Common myeloid progenitor, CD34-positive (primary cell): ENCODE measurements at regions not wholly inside any gene's neighbourhood (a gene's known extent, or its start where the extent isn't known, plus 50 kb on each side); places are given as distances from the start of the nearest gene placed in this dataset.

ENCODE experiments used
- CTCF ChIA-PET: fragments of 350-600 bp; sonication (Branson Sonifier 250); formaldehyde crosslinking; loops from one replicate; lab custom pipeline; 2021; ENCODE audit warnings: antibody characterized with exemption; lab: Charles Lee
- POLR2A ChIA-PET: fragments of 350-600 bp; sonication (Branson Sonifier 250); formaldehyde crosslinking; loops from one replicate; lab custom pipeline; 2021; ENCODE audit warnings: antibody characterized with exemption; lab: Charles Lee
- DNase-seq, 3 donors: peaks; one replicate each; pipeline versions ENCODE4 v3.0.0 to v3.0.0-alpha.2; 2013
- H3K27ac ChIP-seq, 2 experiments: 1 replicate in 1 of 2; 2 replicates in 1 of 2; pipeline ENCODE4 v1.7.0; 2013; ENCODE audit warnings: inconsistent platforms in 2 of 2, low read length in 2 of 2, mild to moderate bottlenecking in 2 of 2, low read depth in 1 of 2, moderate library complexity in 1 of 2; ENCODE audit not compliant: severe bottlenecking in 2 of 2, insufficient read depth in 1 of 2, poor library complexity in 1 of 2
- H3K27me3 ChIP-seq, 5 experiments: replicated peaks in 2 of 5; 1 replicate in 3 of 5; 2 replicates in 2 of 5; pipeline versions ENCODE4 v1.6.1 to v1.7.0; 2013; ENCODE audit warnings: low read length in 4 of 5, mild to moderate bottlenecking in 2 of 5, moderate library complexity in 2 of 5, inconsistent platforms in 1 of 5; ENCODE audit not compliant: insufficient read depth in 5 of 5, control insufficient read depth in 4 of 5
- H3K36me3 ChIP-seq, 4 experiments: 1 replicate in 2 of 4; 2 replicates in 2 of 4; pipeline versions ENCODE4 v1.6.1 to v1.7.0; 2013; ENCODE audit warnings: low read length in 3 of 4, control low read depth in 1 of 4, mild to moderate bottlenecking in 1 of 4; ENCODE audit not compliant: control insufficient read depth in 4 of 4, insufficient read depth in 4 of 4
- H3K4me1 ChIP-seq, 4 experiments: 1 replicate in 3 of 4; 2 replicates in 1 of 4; pipeline versions ENCODE4 v1.6.1 to v1.7.1; 2013; ENCODE audit warnings: low read length in 3 of 4, mild to moderate bottlenecking in 3 of 4, control low read depth in 1 of 4, inconsistent platforms in 1 of 4, moderate library complexity in 1 of 4; ENCODE audit not compliant: control insufficient read depth in 4 of 4, insufficient read depth in 4 of 4; ENCODE audit errors: control extremely low read depth in 1 of 4
- H3K4me3 ChIP-seq, 7 experiments: 1 replicate in 4 of 7; 2 replicates in 3 of 7; pipeline versions ENCODE4 v1.5.1 to v1.7.0; 2013; ENCODE audit warnings: mild to moderate bottlenecking in 7 of 7, low read length in 6 of 7, moderate library complexity in 6 of 7, inconsistent platforms in 2 of 7, low read depth in 2 of 7, control low read depth in 1 of 7; ENCODE audit not compliant: insufficient read depth in 4 of 7, control insufficient read depth in 1 of 7; ENCODE audit errors: extremely low read depth in 1 of 7
- H3K9me3 ChIP-seq, 5 experiments: 1 replicate in 4 of 5; 2 replicates in 1 of 5; pipeline versions ENCODE4 v1.6.1 to v1.7.1; 2013; ENCODE audit warnings: low read length in 4 of 5, mild to moderate bottlenecking in 2 of 5, inconsistent platforms in 1 of 5, low read depth in 1 of 5, moderate library complexity in 1 of 5; ENCODE audit not compliant: control insufficient read depth in 4 of 5, insufficient read depth in 2 of 5; ENCODE audit errors: control extremely low read depth in 1 of 5
- WGBS: methylation state at CpG from one replicate; pipeline ENCODE4 v1.1.5; 2013; ENCODE audit not compliant: insufficient coverage; 5-methylcytosine and 5-hydroxymethylcytosine counted together

GRCh38 chr2:120482334-120482733 is 136.4 kb downstream of the INHBB start:
- no peaks in the 10 kb centered on the region for H3K9me3 ChIP-seq
- peaks cover 0 to 1% (median 0%) of the 10 kb centered on the region in 5 experiments for H3K27me3 ChIP-seq
- WGBS = 98% methylated on average over 8 of the region's 9 CpGs
- DNase-seq = no peak
- CTCF ChIA-PET = no interaction called here
- H3K4me3 ChIP-seq = no peak overlapping the region
- H3K4me1 ChIP-seq = no peaks in the 10 kb centered on the region
- H3K36me3 ChIP-seq = no peaks in the 10 kb centered on the region
- POLR2A ChIA-PET = no interaction called here
- no peak overlapping the region for H3K27ac ChIP-seq

DNA sequence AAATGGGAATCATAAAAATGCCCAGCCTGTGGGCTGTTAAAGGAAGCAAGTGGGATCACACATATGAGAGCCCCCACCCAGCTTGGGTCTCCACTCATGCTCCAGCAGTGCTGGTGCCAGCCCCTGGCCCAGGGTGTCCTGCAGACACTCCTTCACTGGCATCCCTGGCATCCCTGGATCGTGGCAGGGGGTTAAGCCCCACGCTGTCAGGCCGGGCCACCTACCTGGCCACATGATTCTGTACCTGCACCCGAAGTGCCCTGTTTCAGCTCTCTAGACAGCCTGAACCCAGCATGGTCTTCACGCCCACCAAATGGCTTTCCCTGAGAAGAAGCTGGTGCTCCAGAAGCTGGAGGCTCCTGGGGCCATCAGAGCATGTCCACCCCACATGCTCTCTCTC is 137.4 kb downstream of the INHBB start:
- no peak overlapping the region for H3K27ac ChIP-seq
- 94% methylated on average over 2 of the region's 5 CpGs for WGBS
- H3K4me1 ChIP-seq = no peaks in the 10 kb centered on the region
- POLR2A ChIA-PET = no interaction called here
- H3K4me3 ChIP-seq = no peak overlapping the region
- no peaks in the 10 kb centered on the region for H3K36me3 ChIP-seq
- peaks cover 0 to 1% (median 0%) of the 10 kb centered on the region in 5 experiments for H3K27me3 ChIP-seq
- H3K9me3 ChIP-seq = no peaks in the 10 kb centered on the region
- CTCF ChIA-PET = no interaction called here
- no peak for DNase-seq

- DNase-seq = no peak
- no peaks in the 10 kb centered on the region for H3K36me3 ChIP-seq
- ChIA-PET CTCF (no interaction called here), POLR2A (no interaction called here)
- 98% methylated on average over 6 of the region's 7 CpGs for WGBS
- H3K4me3 ChIP-seq = no peak overlapping the region
- no peaks in the 10 kb centered on the region for H3K9me3 ChIP-seq
- H3K4me1 ChIP-seq = no peaks in the 10 kb centered on the region
- H3K27ac ChIP-seq = no peak overlapping the region
- peaks cover 0 to 1% (median 0%) of the 10 kb centered on the region in 5 experiments for H3K27me3 ChIP-seq
These were observed 139.2 kb downstream of the INHBB start for GRCh38 chr2:120485096-120485495.

GRCh38 chr2:120486441-120486840 is 140.5 kb downstream of the INHBB start:
- Histone ChIP-seq H3K27ac (no peak overlapping the region), H3K27me3 (peaks cover 0 to 2% (median 0%) of the 10 kb centered on the region in 5 experiments), H3K4me1 (no peaks in the 10 kb centered on the region), H3K36me3 (no peaks in the 10 kb centered on the region), H3K9me3 (no peaks in the 10 kb centered on the region), H3K4me3 (no peak overlapping the region)
- DNase-seq = no peak
- 46% methylated on average over 6 of the region's 8 CpGs for WGBS
- ChIA-PET CTCF (no interaction called here), POLR2A (no interaction called here)

DNA sequence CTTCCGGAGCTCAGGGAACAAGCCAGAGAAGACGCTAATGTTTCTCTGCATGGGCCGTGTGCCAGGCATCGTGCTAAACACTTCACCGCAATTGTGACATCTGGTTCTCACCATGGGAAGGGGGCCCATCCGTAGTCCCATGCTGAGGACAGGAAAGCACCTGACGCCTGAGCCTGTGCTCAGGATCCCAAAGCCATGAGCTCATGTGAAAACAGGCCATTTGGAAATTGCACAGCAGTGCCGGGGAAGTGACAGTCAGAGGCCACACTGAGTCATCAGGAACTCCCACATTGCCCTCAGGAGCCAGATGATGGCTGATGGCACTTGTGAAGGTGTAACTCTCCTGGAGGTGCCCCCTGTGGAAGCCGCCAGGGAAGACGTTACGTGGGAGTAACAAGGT is 141.0 kb downstream of the INHBB start:
- no peaks in the 10 kb centered on the region for H3K36me3 ChIP-seq
- CTCF ChIA-PET = no interaction called here
- peaks cover 0 to 2% (median 0%) of the 10 kb centered on the region in 5 experiments for H3K27me3 ChIP-seq
- POLR2A ChIA-PET = no interaction called here
- WGBS = 83% methylated on average over 9 of the region's 11 CpGs
- no peak overlapping the region for H3K27ac ChIP-seq
- no peaks in the 10 kb centered on the region for H3K9me3 ChIP-seq
- DNase-seq = no peak
- no peak overlapping the region for H3K4me3 ChIP-seq
- H3K4me1 ChIP-seq = no peaks in the 10 kb centered on the region

GRCh38 chr2:120488531-120488930 is 142.6 kb downstream of the INHBB start:
- DNase-seq = no peak
- Histone ChIP-seq H3K27ac (no peak overlapping the region), H3K4me3 (no peak overlapping the region), H3K9me3 (no peaks in the 10 kb centered on the region), H3K4me1 (peaks cover 0 to 2% (median 0%) of the 10 kb centered on the region in 4 experiments), H3K36me3 (no peaks in the 10 kb centered on the region), H3K27me3 (peaks cover 0 to 2% (median 0%) of the 10 kb centered on the region in 5 experiments)
- 77% methylated on average over 6 of the region's 6 CpGs for WGBS
- CTCF ChIA-PET = interaction anchor here (1.3 kb wide), 1 partner anchor 24 kb away, joined by 3 read pairs; no protein-coding TSS in a partner anchor
- POLR2A ChIA-PET = no interaction called here

DNA sequence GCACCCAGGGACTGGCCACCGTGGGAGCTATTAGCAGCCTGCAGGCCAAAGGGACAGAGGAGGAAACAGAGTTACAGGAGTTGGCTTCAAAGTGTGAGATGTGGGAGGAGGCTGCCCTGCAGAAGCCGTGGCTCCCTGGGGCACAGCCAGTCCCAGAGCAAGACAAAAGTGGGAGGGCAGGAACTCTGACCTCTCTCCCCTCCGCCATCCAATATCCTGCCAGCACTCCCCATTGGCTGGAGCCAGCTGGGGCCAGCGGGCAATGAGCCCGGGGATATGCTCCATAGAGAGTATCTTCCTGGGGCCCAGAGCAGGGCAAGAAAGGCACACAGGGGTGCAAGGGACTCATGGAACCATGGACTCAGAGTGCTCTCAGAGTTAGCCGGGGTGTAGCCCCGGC is 143.1 kb downstream of the INHBB start:
- H3K27ac ChIP-seq = no peak overlapping the region
- POLR2A ChIA-PET = no interaction called here

More for the DNA sequence above, 143.1 kb downstream of the INHBB start:
- no peak for DNase-seq
- 80% methylated on average over 6 of the region's 7 CpGs for WGBS
- no peak overlapping the region for H3K4me3 ChIP-seq
- H3K27me3 ChIP-seq = peaks cover 0 to 2% (median 0%) of the 10 kb centered on the region in 5 experiments
- H3K36me3 ChIP-seq = no peaks in the 10 kb centered on the region
- no peaks in the 10 kb centered on the region for H3K9me3 ChIP-seq
- CTCF ChIA-PET = interaction anchor here (1.3 kb wide), 1 partner anchor 23 kb away, joined by 3 read pairs; no protein-coding TSS in a partner anchor
- H3K4me1 ChIP-seq = peaks cover 0 to 2% (median 0%) of the 10 kb centered on the region in 4 experiments
